GM23338 (cell line): ENCODE measurements at regions not wholly inside any gene's neighbourhood (a gene's known extent, or its start where the extent isn't known, plus 50 kb on each side); places are given as distances from the start of the nearest gene placed in this dataset.

Experiments used
- CREB1 ChIP-seq: fragments of 250-450 bp; sonication (Bioruptor Pico); IDR thresholded peaks from 2 replicates; pipeline ENCODE4 v1.5.0; 2020; ENCODE audit warnings: low read depth, mild to moderate bottlenecking, moderate library complexity
- CTCF ChIP-seq, 2 experiments: fragments of 200-600 bp in 1 of 2; sonication (generic) in 1 of 2; conservative IDR thresholded peaks; 2 replicates each; pipeline versions ENCODE4 v1.5.1 to v1.6.1; 2016 to 2017; ENCODE audit warnings: antibody characterized with exemption in 2 of 2, low read depth in 2 of 2, mild to moderate bottlenecking in 2 of 2, moderate library complexity in 1 of 2
- EZH2 ChIP-seq: fragments of 200-600 bp; sonication (generic); IDR thresholded peaks from one replicate; pipeline ENCODE4 v1.8.0; 2017; ENCODE audit warnings: antibody characterized with exemption, mild to moderate bottlenecking, low read depth; ENCODE audit not compliant: unreplicated experiment
- EZH2phosphoT487 ChIP-seq: fragments of 200-600 bp; sonication (generic); IDR thresholded peaks from one replicate; pipeline ENCODE4 v1.8.1; 2018; ENCODE audit warnings: antibody characterized with exemption; ENCODE audit not compliant: unreplicated experiment
- NANOG ChIP-seq: IDR thresholded peaks from 2 replicates; pipeline ENCODE4 v1.6.1; 2016; ENCODE audit warnings: antibody characterized with exemption, borderline replicate concordance
- POLR2AphosphoS5 ChIP-seq: IDR thresholded peaks from 2 replicates; pipeline ENCODE4 v1.6.1; 2016; ENCODE audit warnings: antibody characterized with exemption, low read depth
- REST ChIP-seq: IDR thresholded peaks from one replicate; pipeline ENCODE4 v1.6.1; 2018; ENCODE audit warnings: antibody characterized with exemption; ENCODE audit not compliant: unreplicated experiment
- STAT1 ChIP-seq: IDR thresholded peaks from one replicate; pipeline ENCODE4 v1.6.1; 2016; ENCODE audit warnings: antibody characterized with exemption; ENCODE audit not compliant: unreplicated experiment
- ZNF331 ChIP-seq: fragments of 250-450 bp; sonication (Bioruptor Pico); IDR thresholded peaks from 2 replicates; pipeline ENCODE4 v1.5.0; 2020; ENCODE audit warnings: low read depth, mild to moderate bottlenecking, moderate library complexity

DNA sequence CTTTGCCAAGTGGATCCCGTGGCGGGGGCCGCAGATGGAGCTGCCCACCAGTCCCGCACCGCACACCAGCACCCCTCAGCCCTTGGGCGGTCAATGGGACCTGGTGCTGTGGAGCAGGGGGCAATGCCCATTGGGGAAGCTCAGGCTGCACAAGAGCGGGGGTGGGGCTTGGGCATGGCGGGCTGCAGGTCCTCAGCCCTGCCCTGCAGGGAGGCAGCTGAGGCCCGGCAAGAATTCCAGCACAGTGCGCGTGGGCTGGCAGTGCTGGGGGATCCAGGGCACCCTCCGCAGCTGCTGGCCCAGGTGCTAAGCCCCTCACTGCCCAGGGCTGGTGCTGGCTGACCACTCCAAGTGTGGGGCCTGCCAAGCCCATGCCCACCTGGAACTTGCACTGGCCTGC, 136.2 kb upstream of the ANKRD30A start:
- TF ChIP-seq CTCF (conservative IDR thresholded peaks at IDR 0.05; ENCODE audit: low read depth in 2 of 2) = no peak
- no peak for TF ChIP-seq POLR2AphosphoS5
- TF ChIP-seq EZH2 = no peak
- no peak for TF ChIP-seq CREB1 (CRISPR knock-in tag)
- TF ChIP-seq STAT1 = no peak
- no peak for TF ChIP-seq REST
- TF ChIP-seq EZH2phosphoT487 = no peak
- TF ChIP-seq NANOG = no peak
- no peak for TF ChIP-seq ZNF331 (CRISPR knock-in tag)
